AG09309 (cell line): ENCODE measurements at regions not wholly inside any gene's neighbourhood (a gene's known extent, or its start where the extent isn't known, plus 50 kb on each side); places are given as distances from the start of the nearest gene placed in this dataset.

Experiments used
- DNase-seq: peaks from one replicate; pipeline ENCODE4 v3.0.0-alpha.2; 2010; ENCODE audit warnings: low read depth
- H3K4me3 ChIP-seq: 2 replicates; pipeline ENCODE4 v1.5.1; 2011; ENCODE audit warnings: mild to moderate bottlenecking, low read depth, low read length, moderate library complexity; ENCODE audit not compliant: control insufficient read depth
- TF ChIP-seq, protein P1 (sequence below): IDR thresholded peaks from 2 replicates; pipeline ENCODE4 v1.5.1; 2011; ENCODE audit warnings: mild to moderate bottlenecking, low read depth, low read length, inconsistent platforms; ENCODE audit not compliant: insufficient read depth, control insufficient read depth; ENCODE audit errors: missing control alignments

- H3K4me3 ChIP-seq: no peak overlapping the region
- peak; percentile 68 for DNase-seq
Measured at GRCh38 chr4:65968831-65969558, 298.7 kb upstream of the EPHA5 start.

DNA sequence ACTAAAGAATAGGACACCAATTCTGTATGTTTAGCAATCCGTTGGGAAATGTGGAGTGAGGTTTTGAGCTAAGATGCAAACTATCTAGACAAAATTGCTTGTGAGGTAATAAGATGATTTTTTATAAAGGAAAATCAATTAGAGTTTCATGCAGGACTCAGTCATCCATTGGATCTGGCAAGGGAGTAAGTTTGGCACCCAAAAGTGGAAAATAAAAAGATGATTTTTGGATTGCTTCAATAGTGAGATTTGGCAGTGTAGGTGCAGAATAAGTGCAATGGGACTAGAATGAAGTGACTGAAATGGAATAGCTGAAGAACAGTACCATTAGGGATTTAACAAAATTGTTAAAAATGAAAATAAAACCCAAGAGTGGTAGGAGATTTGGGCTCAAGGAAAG is 290.5 kb upstream of the EPHA5 start:
- no peak overlapping the region for H3K4me3 ChIP-seq
- DNase-seq: no peak
- TF ChIP-seq, protein P1, sequence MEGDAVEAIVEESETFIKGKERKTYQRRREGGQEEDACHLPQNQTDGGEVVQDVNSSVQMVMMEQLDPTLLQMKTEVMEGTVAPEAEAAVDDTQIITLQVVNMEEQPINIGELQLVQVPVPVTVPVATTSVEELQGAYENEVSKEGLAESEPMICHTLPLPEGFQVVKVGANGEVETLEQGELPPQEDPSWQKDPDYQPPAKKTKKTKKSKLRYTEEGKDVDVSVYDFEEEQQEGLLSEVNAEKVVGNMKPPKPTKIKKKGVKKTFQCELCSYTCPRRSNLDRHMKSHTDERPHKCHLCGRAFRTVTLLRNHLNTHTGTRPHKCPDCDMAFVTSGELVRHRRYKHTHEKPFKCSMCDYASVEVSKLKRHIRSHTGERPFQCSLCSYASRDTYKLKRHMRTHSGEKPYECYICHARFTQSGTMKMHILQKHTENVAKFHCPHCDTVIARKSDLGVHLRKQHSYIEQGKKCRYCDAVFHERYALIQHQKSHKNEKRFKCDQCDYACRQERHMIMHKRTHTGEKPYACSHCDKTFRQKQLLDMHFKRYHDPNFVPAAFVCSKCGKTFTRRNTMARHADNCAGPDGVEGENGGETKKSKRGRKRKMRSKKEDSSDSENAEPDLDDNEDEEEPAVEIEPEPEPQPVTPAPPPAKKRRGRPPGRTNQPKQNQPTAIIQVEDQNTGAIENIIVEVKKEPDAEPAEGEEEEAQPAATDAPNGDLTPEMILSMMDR: no peak

More at GRCh38 chr4:65968831-65969558, 298.7 kb upstream of the EPHA5 start:
- TF ChIP-seq, protein P1: no peak

DNA sequence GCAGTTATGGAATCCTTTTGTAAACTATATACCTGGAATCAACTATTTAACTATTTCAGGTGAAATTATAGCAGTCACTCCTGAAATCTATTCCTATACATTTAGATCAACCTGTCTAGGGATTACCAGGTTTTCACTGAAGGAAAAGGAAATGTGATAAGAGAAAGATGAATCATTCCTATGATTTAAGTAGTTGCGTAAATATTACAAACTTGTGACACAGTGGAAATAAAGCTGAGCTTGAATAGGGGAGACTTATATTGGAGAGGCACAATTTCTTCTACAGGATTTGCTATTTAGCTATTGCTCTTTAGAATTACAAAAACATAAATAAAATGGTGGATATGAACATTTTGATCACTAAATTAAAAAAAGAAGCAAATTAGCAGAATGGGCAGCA is 284.1 kb upstream of the EPHA5 start:
- TF ChIP-seq, protein P1: no peak
- DNase-seq: no peak

DNA sequence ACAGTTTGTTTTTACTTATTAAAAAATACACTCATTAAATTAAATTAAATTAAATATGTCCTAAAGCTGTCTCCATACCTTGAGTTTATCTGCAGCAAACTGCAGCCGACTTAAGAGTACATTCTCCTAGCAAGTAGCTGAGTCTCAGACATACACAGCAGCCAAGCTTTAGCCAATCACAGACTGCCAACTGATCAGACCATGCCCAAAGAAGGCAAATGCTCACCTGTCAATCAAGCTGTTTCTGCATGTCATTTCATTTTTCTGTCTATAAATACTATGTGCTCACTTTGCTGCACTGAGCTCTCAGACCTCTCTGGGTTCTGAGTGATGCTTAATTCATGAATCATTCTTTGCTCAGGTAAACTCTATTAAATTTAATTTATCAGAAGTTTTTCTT is 280.9 kb upstream of the EPHA5 start:
- TF ChIP-seq, protein P1: no peak
- no peak for DNase-seq
- no peak overlapping the region for H3K4me3 ChIP-seq

More for the DNA sequence above, 284.1 kb upstream of the EPHA5 start:
- no peak overlapping the region for H3K4me3 ChIP-seq

- peak; percentile 20 for DNase-seq
- no peak overlapping the region for H3K4me3 ChIP-seq
- TF ChIP-seq, protein P1: no peak
Measured at GRCh38 chr4:65943076-65943475, 272.8 kb upstream of the EPHA5 start.

GRCh38 chr4:65924843-65925242 is 254.6 kb upstream of the EPHA5 start:
- no peak overlapping the region for H3K4me3 ChIP-seq
- TF ChIP-seq, protein P1: no peak
- DNase-seq: no peak
